ENCODE measurements at regions not wholly inside any gene's neighbourhood (a gene's known extent, or its start where the extent isn't known, plus 50 kb on each side); places are given as distances from the start of the nearest gene placed in this dataset.

DNA sequence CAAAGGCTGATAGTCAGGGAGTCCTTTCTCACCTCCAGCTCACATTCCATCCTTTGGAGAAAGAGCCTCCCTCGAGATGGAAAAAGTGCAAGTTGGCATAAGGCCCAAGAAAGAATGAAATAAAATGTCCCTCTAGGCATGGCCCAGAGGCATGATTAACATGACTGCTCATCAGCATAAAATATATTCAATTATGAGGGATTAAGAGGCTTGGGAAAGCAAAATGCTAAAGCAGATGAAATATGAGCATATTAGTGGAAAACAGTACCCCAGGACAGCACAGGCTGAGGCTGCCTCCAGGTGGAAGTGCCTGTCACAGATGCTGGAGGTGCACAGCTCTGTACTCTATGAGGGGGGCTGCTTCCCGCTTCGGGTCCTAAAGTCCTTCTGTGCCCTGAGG is 347.8 kb upstream of the PLET1 start:
- Histone ChIP-seq H3K36me3 (no peaks in the 10 kb centered on the region), H3K27ac (no peak overlapping the region), H3K4me3 (no peak overlapping the region), H3K27me3 (no peaks in the 10 kb centered on the region), H3K4me1 (peaks cover 0 to 17% of the 10 kb centered on the region in 2 donors), H3K9me3 (no peaks in the 10 kb centered on the region)
- intact Hi-C loops (cut with DNase I; ENCODE audit: low total_unique reads) = no loop called here
- TF ChIP-seq, protein P1, sequence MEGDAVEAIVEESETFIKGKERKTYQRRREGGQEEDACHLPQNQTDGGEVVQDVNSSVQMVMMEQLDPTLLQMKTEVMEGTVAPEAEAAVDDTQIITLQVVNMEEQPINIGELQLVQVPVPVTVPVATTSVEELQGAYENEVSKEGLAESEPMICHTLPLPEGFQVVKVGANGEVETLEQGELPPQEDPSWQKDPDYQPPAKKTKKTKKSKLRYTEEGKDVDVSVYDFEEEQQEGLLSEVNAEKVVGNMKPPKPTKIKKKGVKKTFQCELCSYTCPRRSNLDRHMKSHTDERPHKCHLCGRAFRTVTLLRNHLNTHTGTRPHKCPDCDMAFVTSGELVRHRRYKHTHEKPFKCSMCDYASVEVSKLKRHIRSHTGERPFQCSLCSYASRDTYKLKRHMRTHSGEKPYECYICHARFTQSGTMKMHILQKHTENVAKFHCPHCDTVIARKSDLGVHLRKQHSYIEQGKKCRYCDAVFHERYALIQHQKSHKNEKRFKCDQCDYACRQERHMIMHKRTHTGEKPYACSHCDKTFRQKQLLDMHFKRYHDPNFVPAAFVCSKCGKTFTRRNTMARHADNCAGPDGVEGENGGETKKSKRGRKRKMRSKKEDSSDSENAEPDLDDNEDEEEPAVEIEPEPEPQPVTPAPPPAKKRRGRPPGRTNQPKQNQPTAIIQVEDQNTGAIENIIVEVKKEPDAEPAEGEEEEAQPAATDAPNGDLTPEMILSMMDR (IDR thresholded peaks at IDR 0.05) = no peak
- TF ChIP-seq POLR2AphosphoS5 (IDR thresholded peaks at IDR 0.05) (no peak), POLR2A (IDR thresholded peaks at IDR 0.05) (no peak)
- DNase-seq (ENCODE audit: low spot score in 2 of 2) = no peak

DNA sequence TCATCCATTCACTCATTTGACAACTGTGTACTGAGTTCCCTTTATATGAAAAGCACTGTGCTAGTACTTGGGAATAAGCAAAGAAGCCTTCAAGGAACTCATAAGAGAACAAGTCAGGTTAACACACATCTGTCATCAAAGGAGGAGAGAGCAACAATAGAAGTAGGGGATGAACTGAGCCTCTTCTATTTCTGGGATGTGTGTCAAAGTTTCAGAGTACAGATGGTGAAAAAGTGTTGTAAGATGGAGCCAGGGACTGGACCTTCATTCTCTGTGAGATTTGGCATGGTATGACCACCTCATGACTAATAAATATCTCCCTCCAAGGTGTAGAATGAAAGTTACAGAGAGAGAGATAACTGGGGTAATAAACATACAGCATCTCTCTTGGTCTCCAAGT is 349.8 kb upstream of the PLET1 start:
- Histone ChIP-seq H3K4me1 (peaks cover 0 to 17% of the 10 kb centered on the region in 2 donors), H3K4me3 (no peak overlapping the region), H3K36me3 (no peaks in the 10 kb centered on the region), H3K27ac (no peak overlapping the region), H3K27me3 (no peaks in the 10 kb centered on the region), H3K9me3 (no peaks in the 10 kb centered on the region)
- intact Hi-C loops (cut with DNase I; ENCODE audit: low total_unique reads) = no loop called here
- DNase-seq (ENCODE audit: low spot score in 2 of 2) = no peak
- TF ChIP-seq, protein P1 (IDR thresholded peaks at IDR 0.05) = no peak

DNA sequence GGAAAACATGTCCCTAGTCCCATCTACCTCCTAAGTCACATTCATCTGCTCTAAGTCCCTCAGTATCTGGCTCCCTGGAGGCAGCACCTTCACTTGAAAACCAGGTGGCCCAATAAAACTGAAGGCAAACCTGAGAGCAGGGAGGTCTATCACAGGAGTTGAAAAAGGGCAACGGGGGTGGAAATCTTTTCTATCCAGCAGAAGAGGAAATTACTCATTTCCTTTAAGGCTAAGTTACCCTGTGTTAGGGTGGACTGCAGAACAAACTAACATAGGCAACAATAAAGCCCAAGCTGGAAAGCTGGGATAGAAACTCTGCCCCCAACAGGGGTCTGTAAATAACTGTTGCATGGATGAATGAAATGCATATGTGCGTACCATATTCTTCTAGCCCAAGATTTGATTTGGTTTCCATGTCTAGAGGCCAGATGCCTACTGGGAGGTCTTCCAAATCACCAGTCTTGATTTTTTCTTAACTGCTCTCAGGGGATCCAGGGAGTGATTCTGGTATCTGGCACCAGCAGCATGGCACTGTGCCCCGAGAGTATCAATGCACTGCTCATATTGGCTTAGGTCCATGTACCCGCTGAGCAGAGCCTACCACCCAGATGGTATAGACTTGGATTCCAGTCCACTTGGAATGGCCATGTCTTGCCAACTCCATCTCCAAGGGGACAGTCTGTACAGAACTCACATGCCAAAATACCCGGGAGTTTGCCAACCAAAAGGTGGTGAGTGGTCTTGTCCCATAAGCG is 350.0 kb upstream of the NCAM1 start:
- Histone ChIP-seq H3K9me3 (no peaks in the 10 kb centered on the region), H3K36me3 (no peaks in the 10 kb centered on the region), H3K4me1 (peaks cover 0 to 17% of the 10 kb centered on the region in 2 donors), H3K27me3 (no peaks in the 10 kb centered on the region), H3K27ac (peak overlapping the region in 1 of 2 donors; percentile 8), H3K4me3 (no peak overlapping the region)
- intact Hi-C loops (cut with DNase I; ENCODE audit: low total_unique reads) = no loop called here
- TF ChIP-seq POLR2A (IDR thresholded peaks at IDR 0.05) (no peak), POLR2AphosphoS5 (IDR thresholded peaks at IDR 0.05) (no peak)
- TF ChIP-seq, protein P1 (IDR thresholded peaks at IDR 0.05) = no peak
- no peak for DNase-seq (ENCODE audit: low spot score in 2 of 2)

DNA sequence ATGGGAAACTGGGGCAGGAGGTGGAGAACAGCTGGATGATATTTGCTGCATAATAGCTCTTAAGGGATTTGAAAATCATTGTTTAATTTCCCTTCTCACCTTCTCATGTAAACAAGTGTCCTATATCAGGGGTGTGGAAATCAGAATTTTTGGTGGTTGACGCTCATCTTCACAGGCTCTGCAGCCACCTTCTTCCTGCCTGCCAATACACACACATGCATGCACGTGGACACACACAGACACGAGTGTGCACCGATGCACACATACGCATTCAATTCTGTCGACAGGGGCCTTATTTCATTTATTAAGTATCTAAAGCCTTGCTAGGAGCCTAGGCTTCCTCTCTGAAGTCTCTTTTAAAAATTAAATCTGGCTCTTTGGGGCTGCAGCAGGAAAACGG is 349.4 kb upstream of the NCAM1 start:
- intact Hi-C loops (cut with DNase I; ENCODE audit: low total_unique reads) = no loop called here
- TF ChIP-seq POLR2A (IDR thresholded peaks at IDR 0.05) (no peak), POLR2AphosphoS5 (IDR thresholded peaks at IDR 0.05) (no peak)
- TF ChIP-seq, protein P1 (IDR thresholded peaks at IDR 0.05) = no peak
- H3K27ac ChIP-seq = peak overlapping the region in 1 of 2 donors; percentile 82

DNA sequence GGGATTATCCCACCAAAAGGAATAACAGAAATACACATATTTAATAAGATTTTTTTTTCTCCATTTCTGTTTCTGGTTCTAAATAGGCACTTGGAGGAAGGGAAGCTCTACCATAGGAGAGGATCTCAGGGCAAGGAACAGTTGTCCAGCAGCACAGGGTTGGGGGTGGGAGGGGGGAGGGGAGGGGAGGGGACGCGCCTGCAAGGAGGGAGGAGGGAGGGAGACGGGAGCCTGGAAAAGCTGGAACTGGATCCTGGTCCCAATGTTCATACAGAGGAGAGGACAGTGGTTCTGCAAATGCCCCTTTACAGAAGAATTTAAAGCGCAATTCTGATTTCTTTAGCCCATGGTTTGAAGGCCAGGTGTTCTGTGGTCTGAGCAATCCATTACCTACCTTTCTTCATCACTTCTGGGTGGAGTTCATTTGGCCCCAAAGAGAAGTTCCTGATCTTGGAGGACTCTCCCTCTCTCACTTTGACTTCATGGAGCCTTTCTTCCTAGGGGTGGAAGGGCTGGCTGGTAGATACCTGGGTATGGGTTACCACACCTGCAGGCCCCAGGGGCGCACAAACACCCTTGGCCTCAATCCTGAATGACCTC is 348.9 kb upstream of the NCAM1 start:
- Histone ChIP-seq H3K9me3 (no peaks in the 10 kb centered on the region), H3K27ac (peak overlapping the region; percentile 74 to 82), H3K4me1 (peaks cover 0 to 17% of the 10 kb centered on the region in 2 donors), H3K36me3 (no peaks in the 10 kb centered on the region), H3K27me3 (no peaks in the 10 kb centered on the region), H3K4me3 (no peak overlapping the region)
- intact Hi-C loops (cut with DNase I; ENCODE audit: low total_unique reads) = no loop called here
- TF ChIP-seq, protein P1 (IDR thresholded peaks at IDR 0.05) = no peak
- TF ChIP-seq POLR2A (IDR thresholded peaks at IDR 0.05) = no peak
- TF ChIP-seq POLR2AphosphoS5 (IDR thresholded peaks at IDR 0.05) = no peak
- no peak for DNase-seq (ENCODE audit: low spot score in 2 of 2)

More for the DNA sequence above, 349.4 kb upstream of the NCAM1 start:
- Histone ChIP-seq H3K4me1 (peaks cover 0 to 17% of the 10 kb centered on the region in 2 donors), H3K9me3 (no peaks in the 10 kb centered on the region), H3K27me3 (no peaks in the 10 kb centered on the region), H3K4me3 (no peak overlapping the region), H3K36me3 (no peaks in the 10 kb centered on the region)
- no peak for DNase-seq (ENCODE audit: low spot score in 2 of 2)

Measured in breast epithelium (tissue), 4 donors.